NT2/D1 (cell line): ENCODE measurements at regions not wholly inside any gene's neighbourhood (a gene's known extent, or its start where the extent isn't known, plus 50 kb on each side); places are given as distances from the start of the nearest gene placed in this dataset.

Experiments
- SUZ12 ChIP-seq: IDR thresholded peaks from 2 replicates; pipeline ENCODE4 v1.6.1; 2011; ENCODE audit not compliant: insufficient read length, insufficient read depth; ENCODE audit errors: extremely low read depth
- YY1 ChIP-seq: IDR thresholded peaks from 2 replicates; pipeline ENCODE4 v1.6.1; 2011; ENCODE audit not compliant: insufficient read length, insufficient read depth

DNA sequence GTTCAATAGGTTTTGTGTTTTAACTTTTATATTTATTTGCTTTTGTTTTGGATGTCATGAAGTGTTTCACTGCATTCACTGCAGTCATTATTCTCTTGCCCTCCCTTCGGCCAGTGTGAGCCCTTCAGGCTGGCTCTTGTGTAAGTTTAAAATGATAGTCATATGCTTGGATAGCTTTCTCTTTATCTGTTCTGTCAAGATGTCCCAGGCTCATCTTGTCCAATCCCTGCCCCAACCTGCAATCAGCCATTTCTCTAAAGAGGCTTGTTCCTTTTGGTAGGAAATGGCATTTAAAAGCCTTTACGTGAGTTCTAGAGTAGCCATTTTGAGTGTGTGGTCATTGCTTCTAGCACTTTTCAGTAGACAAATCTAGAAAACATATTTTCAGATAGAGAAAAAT, 238.0 kb upstream of the SLC39A10 start:
- TF ChIP-seq SUZ12 (no peak), YY1 (no peak)
